ENCODE measurements at regions not wholly inside any gene's neighbourhood (a gene's known extent, or its start where the extent isn't known, plus 50 kb on each side); places are given as distances from the start of the nearest gene placed in this dataset.

GRCh38 chr3:66115858-66116654 lies 77.3 kb upstream of the MAGI1 start:
- TF ChIP-seq TAF1 (IDR thresholded peaks at IDR 0.05; ENCODE audit: low read depth) (no peak), CTCF (IDR thresholded peaks at IDR 0.05; ENCODE audit: poor library complexity, severe bottlenecking) (no peak), EP300 (conservative IDR thresholded peaks at IDR 0.05; ENCODE audit: poor library complexity, severe bottlenecking) (no peak), EZH2 (IDR thresholded peaks at IDR 0.05; ENCODE audit: borderline replicate concordance, insufficient read depth, low read length, poor library complexity, severe bottlenecking) (no peak), POLR2AphosphoS5 (IDR thresholded peaks at IDR 0.05) (no peak), RAD21 (conservative IDR thresholded peaks at IDR 0.05) (no peak)
- TF ChIP-seq, protein P1, sequence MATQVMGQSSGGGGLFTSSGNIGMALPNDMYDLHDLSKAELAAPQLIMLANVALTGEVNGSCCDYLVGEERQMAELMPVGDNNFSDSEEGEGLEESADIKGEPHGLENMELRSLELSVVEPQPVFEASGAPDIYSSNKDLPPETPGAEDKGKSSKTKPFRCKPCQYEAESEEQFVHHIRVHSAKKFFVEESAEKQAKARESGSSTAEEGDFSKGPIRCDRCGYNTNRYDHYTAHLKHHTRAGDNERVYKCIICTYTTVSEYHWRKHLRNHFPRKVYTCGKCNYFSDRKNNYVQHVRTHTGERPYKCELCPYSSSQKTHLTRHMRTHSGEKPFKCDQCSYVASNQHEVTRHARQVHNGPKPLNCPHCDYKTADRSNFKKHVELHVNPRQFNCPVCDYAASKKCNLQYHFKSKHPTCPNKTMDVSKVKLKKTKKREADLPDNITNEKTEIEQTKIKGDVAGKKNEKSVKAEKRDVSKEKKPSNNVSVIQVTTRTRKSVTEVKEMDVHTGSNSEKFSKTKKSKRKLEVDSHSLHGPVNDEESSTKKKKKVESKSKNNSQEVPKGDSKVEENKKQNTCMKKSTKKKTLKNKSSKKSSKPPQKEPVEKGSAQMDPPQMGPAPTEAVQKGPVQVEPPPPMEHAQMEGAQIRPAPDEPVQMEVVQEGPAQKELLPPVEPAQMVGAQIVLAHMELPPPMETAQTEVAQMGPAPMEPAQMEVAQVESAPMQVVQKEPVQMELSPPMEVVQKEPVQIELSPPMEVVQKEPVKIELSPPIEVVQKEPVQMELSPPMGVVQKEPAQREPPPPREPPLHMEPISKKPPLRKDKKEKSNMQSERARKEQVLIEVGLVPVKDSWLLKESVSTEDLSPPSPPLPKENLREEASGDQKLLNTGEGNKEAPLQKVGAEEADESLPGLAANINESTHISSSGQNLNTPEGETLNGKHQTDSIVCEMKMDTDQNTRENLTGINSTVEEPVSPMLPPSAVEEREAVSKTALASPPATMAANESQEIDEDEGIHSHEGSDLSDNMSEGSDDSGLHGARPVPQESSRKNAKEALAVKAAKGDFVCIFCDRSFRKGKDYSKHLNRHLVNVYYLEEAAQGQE (IDR thresholded peaks at IDR 0.05; ENCODE audit: borderline replicate concordance), result no peak

Data from neural cell (in vitro differentiated cells).